GM19238 (cell line): ENCODE measurements at regions not wholly inside any gene's neighbourhood (a gene's known extent, or its start where the extent isn't known, plus 50 kb on each side); places are given as distances from the start of the nearest gene placed in this dataset.

Experiments
- DNase-seq: peaks from one replicate; pipeline ENCODE4 v3.0.0; 2011; ENCODE audit warnings: low spot score; ENCODE audit not compliant: insufficient read length

GRCh38 chr11:111035746-111036145 is 209.8 kb upstream of the POU2AF2 start:
- no peak for DNase-seq

DNA sequence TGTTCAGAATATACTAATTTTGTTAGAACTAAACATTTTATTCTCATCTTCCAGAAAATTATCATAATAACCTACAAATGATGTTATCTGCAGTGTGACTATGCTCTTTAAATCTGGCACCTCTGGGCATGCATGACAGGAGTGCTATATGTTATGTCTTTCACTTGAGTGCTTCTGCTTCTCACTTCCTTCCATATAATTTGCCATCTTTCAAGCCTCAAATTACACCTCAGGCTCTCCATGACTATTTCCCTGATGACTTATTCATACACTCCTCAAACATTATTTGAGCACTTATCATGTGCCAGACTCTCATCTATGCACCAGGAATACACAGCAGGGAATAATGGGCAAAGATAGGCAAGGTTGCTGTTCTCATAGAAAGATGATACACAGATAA is 219.3 kb upstream of the POU2AF2 start:
- no peak for DNase-seq

DNA sequence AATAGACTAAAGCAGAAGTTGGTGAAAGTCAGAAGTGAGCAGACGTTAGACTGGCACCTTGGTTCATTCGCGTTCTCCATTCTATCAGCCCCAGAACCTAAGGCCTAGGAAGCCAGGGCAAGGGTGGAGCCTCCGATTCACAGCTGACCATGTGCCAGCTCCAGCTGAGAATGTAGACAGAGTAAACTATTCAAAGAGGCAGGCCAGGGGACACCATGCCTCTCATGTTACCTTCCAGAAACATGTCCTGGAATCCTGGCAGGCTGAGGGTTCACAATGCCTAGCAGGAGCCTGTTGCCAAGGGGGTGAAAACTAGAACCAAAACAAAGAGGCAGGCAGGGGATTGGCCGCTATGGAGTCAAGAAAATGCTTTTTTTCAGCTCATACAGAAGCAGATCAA is 224.4 kb upstream of the POU2AF2 start:
- no peak for DNase-seq

- DNase-seq = no peak
These were observed 225.5 kb upstream of the POU2AF2 start for GRCh38 chr11:111019871-111020670.

DNA sequence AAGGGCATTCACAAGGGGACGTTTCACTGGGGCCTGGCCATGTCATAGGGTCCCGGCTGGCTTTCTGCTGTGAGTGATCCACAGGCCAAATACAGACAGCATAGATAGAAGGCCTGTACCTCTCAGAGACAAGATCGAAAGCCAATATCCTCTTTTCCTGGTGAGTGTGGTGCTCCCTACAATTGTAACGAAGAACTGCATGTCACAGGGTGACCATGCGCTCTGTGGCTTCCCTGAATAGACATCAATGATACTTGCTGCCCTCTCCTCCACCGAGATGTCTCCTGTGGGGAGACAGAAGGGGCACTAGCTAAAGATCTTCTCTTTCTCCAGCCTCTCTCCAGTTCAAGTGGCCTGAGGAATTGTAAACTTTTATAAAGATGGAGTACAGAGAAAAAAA is 226.1 kb upstream of the POU2AF2 start:
- no peak for DNase-seq

DNA sequence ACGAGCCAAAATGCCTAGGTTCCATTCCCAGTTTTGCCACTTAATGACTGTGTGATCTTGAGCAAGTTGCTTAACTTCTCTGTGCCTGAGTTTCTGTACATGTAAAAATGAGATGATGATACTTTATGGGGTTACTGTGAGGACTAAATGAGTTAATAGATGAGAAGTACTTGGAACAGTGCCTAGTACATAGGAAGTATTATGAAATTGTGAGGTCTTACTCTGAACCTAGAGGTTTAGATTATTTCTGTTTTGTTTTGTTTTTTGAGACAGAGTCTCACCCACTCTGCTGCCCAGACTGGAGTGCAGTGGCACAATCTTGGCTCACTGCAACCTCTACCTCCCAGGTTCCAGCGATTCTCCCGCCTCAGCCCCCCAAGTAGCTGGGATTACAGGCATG is 227.0 kb upstream of the POU2AF2 start:
- DNase-seq = no peak

DNA sequence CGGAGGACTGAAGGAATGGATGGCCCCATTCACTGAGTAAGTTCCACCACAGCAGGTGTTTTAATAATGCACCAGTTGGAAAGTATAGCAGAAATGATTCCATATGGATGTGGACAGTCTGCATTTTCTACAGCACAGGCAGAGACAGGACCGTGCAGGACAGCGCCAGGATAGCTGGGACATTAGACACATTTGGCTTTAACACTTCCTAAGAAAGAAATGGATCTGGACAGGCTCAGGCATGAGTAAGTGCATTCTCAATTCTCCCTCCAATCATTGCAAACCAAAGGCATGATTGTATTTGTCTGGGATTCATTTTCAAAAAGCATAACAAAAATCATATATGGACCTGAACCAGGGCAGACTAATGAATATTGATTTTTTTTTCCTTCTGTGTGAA is 233.0 kb upstream of the POU2AF2 start:
- DNase-seq = no peak

DNA sequence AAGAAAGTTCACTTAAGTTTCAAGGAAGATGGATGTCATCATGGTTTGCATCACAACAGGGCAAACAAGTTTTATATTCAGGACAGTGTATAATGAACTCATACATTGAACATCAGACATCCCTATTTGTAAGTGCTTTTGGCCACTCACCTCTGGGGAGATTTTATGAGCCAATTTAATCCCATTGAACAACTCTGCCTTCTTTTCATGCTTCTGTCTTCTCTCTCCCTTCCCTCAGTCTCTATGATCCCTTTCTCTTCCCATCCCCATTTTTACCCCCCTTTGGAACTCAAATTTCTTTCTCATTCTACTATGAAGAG is 234.3 kb upstream of the POU2AF2 start:
- no peak for DNase-seq

GRCh38 chr11:111010391-111011274 is 234.9 kb upstream of the POU2AF2 start:
- no peak for DNase-seq

DNA sequence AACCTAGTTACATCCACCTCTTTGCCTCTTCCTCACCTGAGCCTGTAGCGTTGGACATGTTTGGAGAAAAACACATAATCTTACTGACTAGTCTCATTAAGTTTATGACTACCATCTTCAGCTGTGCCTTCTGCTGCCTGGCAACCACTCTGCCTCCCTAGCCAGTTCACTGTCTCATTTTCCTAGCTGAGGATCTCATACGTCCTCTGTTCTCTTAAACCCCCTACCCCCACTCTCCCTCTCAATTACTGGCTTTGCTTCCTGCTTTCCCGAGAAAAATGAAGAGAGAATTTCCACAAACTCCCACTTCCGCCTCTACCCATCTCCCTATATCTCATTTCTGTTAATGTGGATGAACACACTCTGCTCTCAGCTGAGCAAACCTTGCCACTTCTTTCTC is 239.3 kb upstream of the POU2AF2 start:
- no peak for DNase-seq

GRCh38 chr11:111001986-111002611 is 243.4 kb upstream of the POU2AF2 start:
- no peak for DNase-seq

GRCh38 chr11:111001081-111001430 is 244.5 kb upstream of the POU2AF2 start:
- no peak for DNase-seq

DNA sequence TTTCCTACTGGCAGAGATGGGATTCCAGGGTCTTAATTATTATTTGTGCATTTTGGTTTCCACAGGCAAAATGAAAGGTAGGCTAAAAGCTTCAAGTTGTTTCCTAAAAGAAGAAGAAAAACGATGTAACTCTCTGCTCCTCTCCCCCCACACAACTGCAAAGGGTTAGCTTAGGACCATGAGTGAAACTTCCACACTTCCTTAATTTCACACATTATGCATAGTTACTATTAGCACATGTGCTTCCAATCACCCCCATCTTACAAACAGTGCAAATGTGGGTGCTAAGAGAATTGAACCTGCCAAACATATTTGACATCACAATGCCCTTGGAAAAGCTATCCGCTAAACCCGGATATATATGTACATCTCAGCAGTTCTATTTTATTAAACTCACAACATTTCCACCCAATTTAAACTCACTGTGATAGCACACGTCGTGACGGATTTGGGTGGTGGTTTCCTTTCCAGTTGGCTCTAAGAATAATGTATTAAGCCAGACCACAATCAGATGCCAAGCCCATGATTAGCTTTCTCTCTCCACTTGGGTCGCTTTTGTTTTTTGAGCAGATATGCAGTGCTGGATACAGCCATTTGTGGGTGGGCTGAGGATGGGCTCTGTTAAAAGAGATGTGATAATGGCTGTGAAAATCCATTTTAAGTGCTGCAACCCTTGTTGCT is 245.0 kb upstream of the POU2AF2 start:
- DNase-seq = no peak

- DNase-seq = no peak
These were observed 253.0 kb upstream of the POU2AF2 start for GRCh38 chr11:110992481-110992880.

GRCh38 chr11:110991661-110992355 is 253.7 kb upstream of the POU2AF2 start:
- no peak for DNase-seq

DNA sequence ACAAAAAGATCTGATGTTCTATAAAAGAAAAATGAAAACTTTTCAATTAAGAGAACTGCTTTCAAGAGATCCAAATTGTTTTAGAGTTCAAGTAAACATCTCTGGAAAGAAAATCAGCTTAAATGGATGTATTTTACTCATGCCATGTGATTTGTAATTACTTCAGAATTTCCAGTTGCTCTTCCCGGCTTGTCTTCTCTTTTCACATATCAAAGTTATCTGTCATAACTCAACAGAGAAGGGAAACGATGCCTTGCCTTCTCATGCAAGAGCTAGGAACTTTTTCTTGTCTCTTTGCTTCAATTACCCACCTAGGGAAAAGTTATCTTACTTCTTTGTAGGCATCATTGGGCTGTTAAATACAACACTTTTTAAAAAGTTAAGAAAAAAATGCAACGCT is 255.2 kb upstream of the POU2AF2 start:
- no peak for DNase-seq

- no peak for DNase-seq
These were observed 255.9 kb upstream of the POU2AF2 start for GRCh38 chr11:110989428-110990133.

GRCh38 chr11:110988671-110989070 is 256.9 kb upstream of the POU2AF2 start:
- no peak for DNase-seq

DNA sequence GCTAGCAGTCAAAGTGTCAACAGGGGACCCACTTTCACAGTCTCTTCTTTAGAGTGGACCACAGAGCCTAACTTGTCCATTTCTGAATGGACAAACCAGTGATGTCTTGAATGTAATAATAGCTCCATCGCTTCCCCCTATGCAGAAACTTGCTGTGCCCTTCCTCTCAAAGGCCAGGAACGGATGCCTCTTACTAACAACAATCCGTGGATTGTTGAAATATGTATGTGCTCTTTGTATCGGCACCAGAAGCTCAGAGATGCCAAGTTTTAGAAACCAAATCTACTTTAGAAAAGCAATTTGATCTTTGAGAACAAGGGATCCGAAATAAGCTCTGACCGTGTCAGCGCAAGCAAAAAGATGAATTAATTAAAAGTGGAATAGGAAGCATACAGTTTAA is 259.5 kb upstream of the POU2AF2 start:
- no peak for DNase-seq

- DNase-seq = no peak
These were observed 260.0 kb upstream of the POU2AF2 start for GRCh38 chr11:110985547-110985946.

GRCh38 chr11:110984693-110985092 is 260.8 kb upstream of the POU2AF2 start:
- DNase-seq = no peak
